ENCODE measurements at regions not wholly inside any gene's neighbourhood (a gene's known extent, or its start where the extent isn't known, plus 50 kb on each side); places are given as distances from the start of the nearest gene placed in this dataset.

DNA sequence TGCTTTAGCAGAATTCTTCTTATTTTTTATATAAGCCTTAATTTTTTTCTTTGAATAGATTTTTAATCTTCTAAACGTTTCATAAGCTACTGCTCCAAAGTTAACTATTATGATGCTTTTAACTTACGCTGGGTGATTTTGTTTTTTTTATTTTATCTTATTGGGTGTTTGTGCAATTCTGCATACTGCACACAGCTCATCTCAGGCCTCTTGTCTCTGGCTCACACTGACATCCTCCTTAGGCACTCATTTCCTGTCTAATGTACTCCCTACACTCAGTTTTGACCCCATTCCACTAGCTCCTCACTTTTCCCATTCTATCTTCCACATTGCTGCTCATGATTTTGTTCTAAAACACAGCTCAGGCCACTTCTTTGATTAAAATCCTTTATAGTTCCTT lies 111.9 kb upstream of the MAP9 start:
- BruUV-seq (replicated peaks) = no TSS peak
- TF ChIP-seq, protein P1, sequence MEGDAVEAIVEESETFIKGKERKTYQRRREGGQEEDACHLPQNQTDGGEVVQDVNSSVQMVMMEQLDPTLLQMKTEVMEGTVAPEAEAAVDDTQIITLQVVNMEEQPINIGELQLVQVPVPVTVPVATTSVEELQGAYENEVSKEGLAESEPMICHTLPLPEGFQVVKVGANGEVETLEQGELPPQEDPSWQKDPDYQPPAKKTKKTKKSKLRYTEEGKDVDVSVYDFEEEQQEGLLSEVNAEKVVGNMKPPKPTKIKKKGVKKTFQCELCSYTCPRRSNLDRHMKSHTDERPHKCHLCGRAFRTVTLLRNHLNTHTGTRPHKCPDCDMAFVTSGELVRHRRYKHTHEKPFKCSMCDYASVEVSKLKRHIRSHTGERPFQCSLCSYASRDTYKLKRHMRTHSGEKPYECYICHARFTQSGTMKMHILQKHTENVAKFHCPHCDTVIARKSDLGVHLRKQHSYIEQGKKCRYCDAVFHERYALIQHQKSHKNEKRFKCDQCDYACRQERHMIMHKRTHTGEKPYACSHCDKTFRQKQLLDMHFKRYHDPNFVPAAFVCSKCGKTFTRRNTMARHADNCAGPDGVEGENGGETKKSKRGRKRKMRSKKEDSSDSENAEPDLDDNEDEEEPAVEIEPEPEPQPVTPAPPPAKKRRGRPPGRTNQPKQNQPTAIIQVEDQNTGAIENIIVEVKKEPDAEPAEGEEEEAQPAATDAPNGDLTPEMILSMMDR (IDR thresholded peaks at IDR 0.05; ENCODE audit: unreplicated experiment) = no peak
- DNase-seq (ENCODE audit: unreplicated experiment) = no peak
- Mint-ChIP-seq H3K27me3 (ENCODE audit: insufficient read depth, unreplicated experiment) (no peaks in the 10 kb centered on the region), H3K4me3 (ENCODE audit: unreplicated experiment) (no peak overlapping the region), H3K9me3 (ENCODE audit: unreplicated experiment) (no peaks in the 10 kb centered on the region), H3K36me3 (ENCODE audit: insufficient read depth, unreplicated experiment) (no peaks in the 10 kb centered on the region), H3K27ac (ENCODE audit: low read depth, unreplicated experiment) (no peak overlapping the region), H3K4me1 (ENCODE audit: insufficient read depth, unreplicated experiment) (no peaks in the 10 kb centered on the region)
- ChIA-PET CTCF (interaction anchor here (0.5 kb wide), 1 partner anchor 218 kb away, joined by 3 read pairs; no protein-coding TSS in a partner anchor), POLR2A (no interaction called here)
- intact Hi-C loops (cut with micrococcal nuclease) = no loop called here

DNA sequence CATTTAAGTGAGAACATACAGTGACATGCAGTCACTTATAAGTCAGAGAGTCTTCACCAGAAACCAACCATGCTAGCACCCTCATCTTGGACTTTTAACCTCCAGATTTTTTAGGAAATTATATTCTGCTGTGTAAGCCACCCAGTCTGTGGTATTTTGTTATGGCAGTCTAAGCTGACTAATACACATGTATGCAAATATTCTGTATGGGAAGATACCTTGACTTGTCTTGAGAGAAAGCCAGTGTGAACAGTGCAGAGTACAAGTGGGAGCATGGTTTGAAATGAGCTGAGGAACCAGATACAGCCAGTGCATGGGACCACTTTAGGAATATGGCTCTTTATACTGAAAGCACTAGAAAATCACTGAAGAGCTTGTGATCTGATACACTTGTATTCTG lies 110.4 kb upstream of the MAP9 start:
- POLR2A ChIA-PET = no interaction called here
- CTCF ChIA-PET = no interaction called here
- intact Hi-C loops (cut with micrococcal nuclease) = no loop called here
- TF ChIP-seq, protein P1 (IDR thresholded peaks at IDR 0.05; ENCODE audit: unreplicated experiment) = no peak
- DNase-seq (ENCODE audit: unreplicated experiment) = no peak
- H3K9me3 Mint-ChIP-seq (ENCODE audit: unreplicated experiment) = no peaks in the 10 kb centered on the region
- no peaks in the 10 kb centered on the region for H3K36me3 Mint-ChIP-seq (ENCODE audit: insufficient read depth, unreplicated experiment)
- no peak overlapping the region for H3K4me3 Mint-ChIP-seq (ENCODE audit: unreplicated experiment)
- BruUV-seq (replicated peaks) = no TSS peak
- no peak overlapping the region for H3K27ac Mint-ChIP-seq (ENCODE audit: low read depth, unreplicated experiment)
- H3K4me1 Mint-ChIP-seq (ENCODE audit: insufficient read depth, unreplicated experiment) = no peaks in the 10 kb centered on the region
- H3K27me3 Mint-ChIP-seq (ENCODE audit: insufficient read depth, unreplicated experiment) = no peaks in the 10 kb centered on the region

DNA sequence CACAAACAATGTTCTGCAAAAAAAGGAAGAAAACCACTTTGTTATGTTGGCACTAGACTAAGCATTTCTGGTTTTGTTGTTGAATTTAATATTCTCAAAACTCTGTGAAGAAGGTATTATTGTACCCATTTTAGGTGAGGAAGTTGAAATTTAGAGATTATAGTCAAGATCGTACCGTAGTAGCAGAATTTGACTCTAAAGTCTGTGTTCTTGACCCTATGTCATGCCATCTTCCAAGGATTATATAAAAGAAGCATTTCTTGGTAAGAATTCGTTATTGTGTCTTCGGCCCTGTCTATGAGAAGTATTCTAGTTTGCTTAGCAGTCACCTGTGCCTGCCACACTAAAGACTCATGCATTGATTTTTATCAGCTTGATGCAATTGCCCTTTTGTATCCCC lies 104.4 kb upstream of the MAP9 start:
- no TSS peak for BruUV-seq (replicated peaks)
- ChIA-PET POLR2A (no interaction called here), CTCF (no interaction called here)

DNA sequence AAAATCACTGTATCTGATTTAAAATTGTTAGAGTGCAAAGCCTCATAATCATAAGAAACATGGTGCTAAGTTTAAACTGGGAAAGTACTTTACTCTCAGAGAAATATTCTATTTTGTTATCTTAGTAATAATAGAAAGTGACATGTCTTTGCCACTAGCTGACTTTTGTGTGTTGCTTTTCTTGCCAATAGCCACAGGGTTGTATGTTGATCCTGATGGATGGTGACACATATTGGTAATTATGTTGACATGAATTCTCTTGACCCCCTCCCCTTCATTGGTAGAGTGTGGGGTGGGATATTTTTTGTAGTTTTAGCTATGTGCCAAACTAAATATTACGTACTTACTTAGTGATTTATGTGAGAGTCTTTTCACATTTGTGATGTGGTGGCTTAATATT lies 103.1 kb upstream of the MAP9 start:
- no peak for DNase-seq (ENCODE audit: unreplicated experiment)
- no peaks in the 10 kb centered on the region for H3K36me3 Mint-ChIP-seq (ENCODE audit: insufficient read depth, unreplicated experiment)
- BruUV-seq (replicated peaks) = no TSS peak
- intact Hi-C loops (cut with micrococcal nuclease) = no loop called here
- no peak overlapping the region for H3K4me3 Mint-ChIP-seq (ENCODE audit: unreplicated experiment)
- H3K27me3 Mint-ChIP-seq (ENCODE audit: insufficient read depth, unreplicated experiment) = no peaks in the 10 kb centered on the region
- H3K27ac Mint-ChIP-seq (ENCODE audit: low read depth, unreplicated experiment) = no peak overlapping the region
- ChIA-PET CTCF (no interaction called here), POLR2A (no interaction called here)
- TF ChIP-seq, protein P1 (IDR thresholded peaks at IDR 0.05; ENCODE audit: unreplicated experiment) = no peak
- H3K4me1 Mint-ChIP-seq (ENCODE audit: insufficient read depth, unreplicated experiment) = peaks cover 5% of the 10 kb centered on the region
- H3K9me3 Mint-ChIP-seq (ENCODE audit: unreplicated experiment) = no peaks in the 10 kb centered on the region

More for the DNA sequence above, 104.4 kb upstream of the MAP9 start:
- intact Hi-C loops (cut with micrococcal nuclease) = no loop called here
- H3K27ac Mint-ChIP-seq (ENCODE audit: low read depth, unreplicated experiment) = no peak overlapping the region
- H3K4me1 Mint-ChIP-seq (ENCODE audit: insufficient read depth, unreplicated experiment) = peaks cover 5% of the 10 kb centered on the region
- no peaks in the 10 kb centered on the region for H3K36me3 Mint-ChIP-seq (ENCODE audit: insufficient read depth, unreplicated experiment)
- TF ChIP-seq, protein P1 (IDR thresholded peaks at IDR 0.05; ENCODE audit: unreplicated experiment) = no peak
- no peak for DNase-seq (ENCODE audit: unreplicated experiment)
- no peaks in the 10 kb centered on the region for H3K27me3 Mint-ChIP-seq (ENCODE audit: insufficient read depth, unreplicated experiment)
- no peaks in the 10 kb centered on the region for H3K9me3 Mint-ChIP-seq (ENCODE audit: unreplicated experiment)
- no peak overlapping the region for H3K4me3 Mint-ChIP-seq (ENCODE audit: unreplicated experiment)

All from MCF 10A (cell line).